Neural cell (in vitro differentiated cells): ENCODE measurements at regions not wholly inside any gene's neighbourhood (a gene's known extent, or its start where the extent isn't known, plus 50 kb on each side); places are given as distances from the start of the nearest gene placed in this dataset.
A peak's percentile ranks its signal among the peaks of the same experiment; 100 is the strongest.

Experiments used
- H2AFZ ChIP-seq: fragments of 200-600, 300-800 bp; sonication (generic), shearing (Covaris generic); 2 replicates; pipeline ENCODE4 v1.6.0; 2014; ENCODE audit warnings: low read depth, mild to moderate bottlenecking, antibody characterized with exemption, low read length, moderate library complexity
- H3F3A ChIP-seq: fragments of 200-600 bp; shearing (Covaris generic); 2 replicates; pipeline ENCODE4 v1.6.1; 2016; ENCODE audit warnings: mild to moderate bottlenecking, moderate library complexity, mixed read lengths, antibody characterized with exemption, low read length; ENCODE audit not compliant: insufficient read depth, poor library complexity, severe bottlenecking
- H3K27ac ChIP-seq: fragments of 200-600, 300-800 bp; sonication (generic), shearing (Covaris generic); 2 replicates; pipeline ENCODE4 v1.5.1; 2014; ENCODE audit warnings: mild to moderate bottlenecking, low read length, moderate library complexity
- H3K27me3 ChIP-seq: fragments of 300-800, 200-600 bp; sonication (generic), shearing (Covaris generic); 2 replicates; pipeline ENCODE4 v1.6.0; 2014; ENCODE audit warnings: mild to moderate bottlenecking, low read depth, low read length, moderate library complexity; ENCODE audit not compliant: insufficient read depth
- H3K36me3 ChIP-seq: fragments of 300-800, 200-600 bp; sonication (generic), shearing (Covaris generic); 2 replicates; pipeline ENCODE4 v1.5.1; 2014; ENCODE audit warnings: mild to moderate bottlenecking, antibody characterized with exemption, low read length, moderate library complexity; ENCODE audit not compliant: insufficient read depth
- H3K4me2 ChIP-seq: fragments of 300-800, 200-600 bp; sonication (generic), shearing (Covaris generic); 2 replicates; pipeline ENCODE4 v1.6.0; 2014; ENCODE audit warnings: mild to moderate bottlenecking, low read length
- H3K4me3 ChIP-seq: fragments of 300-800, 200-600 bp; sonication (generic), shearing (Covaris generic); 2 replicates; pipeline ENCODE4 v1.5.1; 2014; ENCODE audit warnings: mild to moderate bottlenecking, low read length, moderate library complexity
- H3K79me2 ChIP-seq: fragments of 200-600 bp; shearing (Covaris generic); replicated peaks from 2 replicates; pipeline ENCODE4 v1.6.0; 2014; ENCODE audit warnings: mild to moderate bottlenecking, low read length, moderate library complexity; ENCODE audit not compliant: insufficient read depth
- H3K9ac ChIP-seq: fragments of 300-800, 200-600 bp; sonication (generic), shearing (Covaris generic); 2 replicates; pipeline ENCODE4 v1.6.1; 2016; ENCODE audit warnings: mild to moderate bottlenecking, low read length, mixed read lengths
- H3K9me2 ChIP-seq: fragments of 200-600 bp; shearing (Covaris generic); 2 replicates; pipeline ENCODE4 v1.6.1; 2016; ENCODE audit warnings: mild to moderate bottlenecking, low read length, mixed read lengths; ENCODE audit not compliant: insufficient read depth
- H3K9me3 ChIP-seq: fragments of 200-600, 300-800 bp; sonication (generic), shearing (Covaris generic); 2 replicates; pipeline ENCODE4 v1.6.1; 2016; ENCODE audit warnings: mild to moderate bottlenecking, mixed run types, low read length, moderate library complexity, mixed read lengths
- H4K20me1 ChIP-seq: fragments of 200-600 bp; shearing (Covaris generic); 2 replicates; pipeline ENCODE4 v1.6.1; 2016; ENCODE audit warnings: mild to moderate bottlenecking, mixed run types; ENCODE audit not compliant: insufficient read depth
- EP300 ChIP-seq: fragments of 450-650 bp; conservative IDR thresholded peaks from 2 replicates; pipeline ENCODE4 v1.6.1; 2014; ENCODE audit warnings: antibody characterized with exemption, mild to moderate bottlenecking, moderate library complexity; ENCODE audit not compliant: poor library complexity, severe bottlenecking
- EZH2 ChIP-seq: fragments of 200-600, 300-800 bp; shearing (Covaris generic), sonication (generic); IDR thresholded peaks from 2 replicates; pipeline ENCODE4 v1.6.1; 2014; ENCODE audit warnings: antibody characterized with exemption, low read length, borderline replicate concordance, mild to moderate bottlenecking; ENCODE audit not compliant: insufficient read depth, poor library complexity, severe bottlenecking
- MXI1 ChIP-seq: fragments of 450-650 bp; conservative IDR thresholded peaks from 2 replicates; pipeline ENCODE4 v1.6.1; 2014; ENCODE audit warnings: antibody characterized with exemption, mild to moderate bottlenecking; ENCODE audit not compliant: poor library complexity, severe bottlenecking
- POLR2AphosphoS5 ChIP-seq: IDR thresholded peaks from 2 replicates; pipeline ENCODE4 v1.6.1; 2012
- RAD21 ChIP-seq: fragments of 450-650 bp; conservative IDR thresholded peaks from 2 replicates; pipeline ENCODE4 v1.6.1; 2014; ENCODE audit warnings: antibody characterized with exemption, mild to moderate bottlenecking, moderate library complexity
- SMC3 ChIP-seq: fragments of 450-650 bp; conservative IDR thresholded peaks from 2 replicates; pipeline ENCODE4 v1.6.1; 2014; ENCODE audit warnings: antibody characterized with exemption, mild to moderate bottlenecking, moderate library complexity; ENCODE audit not compliant: poor library complexity
- TAF1 ChIP-seq: IDR thresholded peaks from 2 replicates; pipeline ENCODE4 v1.6.1; 2012; ENCODE audit warnings: low read depth
- TF ChIP-seq, protein P1 (sequence below): IDR thresholded peaks from 2 replicates; pipeline ENCODE4 v1.6.1; 2012; ENCODE audit warnings: borderline replicate concordance
- TF ChIP-seq, protein P2 (sequence below): fragments of 450-650 bp; IDR thresholded peaks from 2 replicates; pipeline ENCODE4 v1.5.1; 2014; ENCODE audit warnings: antibody characterized with exemption, mild to moderate bottlenecking, moderate library complexity; ENCODE audit not compliant: poor library complexity, severe bottlenecking

GRCh38 chr4:27082776-27083175, 222.1 kb downstream of the STIM2 start:
- Histone ChIP-seq H3K4me3 (no peak overlapping the region), H2AFZ (no peak overlapping the region), H3K79me2 (no peaks in the 10 kb centered on the region), H3K36me3 (no peaks in the 10 kb centered on the region), H4K20me1 (no peaks in the 10 kb centered on the region), H3F3A (no peaks in the 10 kb centered on the region), H3K4me2 (no peak overlapping the region), H3K9me3 (no peaks in the 10 kb centered on the region), H3K27ac (no peak overlapping the region), H3K27me3 (no peaks in the 10 kb centered on the region), H3K9me2 (no peaks in the 10 kb centered on the region), H3K9ac (no peak overlapping the region)
- TF ChIP-seq, protein P1, sequence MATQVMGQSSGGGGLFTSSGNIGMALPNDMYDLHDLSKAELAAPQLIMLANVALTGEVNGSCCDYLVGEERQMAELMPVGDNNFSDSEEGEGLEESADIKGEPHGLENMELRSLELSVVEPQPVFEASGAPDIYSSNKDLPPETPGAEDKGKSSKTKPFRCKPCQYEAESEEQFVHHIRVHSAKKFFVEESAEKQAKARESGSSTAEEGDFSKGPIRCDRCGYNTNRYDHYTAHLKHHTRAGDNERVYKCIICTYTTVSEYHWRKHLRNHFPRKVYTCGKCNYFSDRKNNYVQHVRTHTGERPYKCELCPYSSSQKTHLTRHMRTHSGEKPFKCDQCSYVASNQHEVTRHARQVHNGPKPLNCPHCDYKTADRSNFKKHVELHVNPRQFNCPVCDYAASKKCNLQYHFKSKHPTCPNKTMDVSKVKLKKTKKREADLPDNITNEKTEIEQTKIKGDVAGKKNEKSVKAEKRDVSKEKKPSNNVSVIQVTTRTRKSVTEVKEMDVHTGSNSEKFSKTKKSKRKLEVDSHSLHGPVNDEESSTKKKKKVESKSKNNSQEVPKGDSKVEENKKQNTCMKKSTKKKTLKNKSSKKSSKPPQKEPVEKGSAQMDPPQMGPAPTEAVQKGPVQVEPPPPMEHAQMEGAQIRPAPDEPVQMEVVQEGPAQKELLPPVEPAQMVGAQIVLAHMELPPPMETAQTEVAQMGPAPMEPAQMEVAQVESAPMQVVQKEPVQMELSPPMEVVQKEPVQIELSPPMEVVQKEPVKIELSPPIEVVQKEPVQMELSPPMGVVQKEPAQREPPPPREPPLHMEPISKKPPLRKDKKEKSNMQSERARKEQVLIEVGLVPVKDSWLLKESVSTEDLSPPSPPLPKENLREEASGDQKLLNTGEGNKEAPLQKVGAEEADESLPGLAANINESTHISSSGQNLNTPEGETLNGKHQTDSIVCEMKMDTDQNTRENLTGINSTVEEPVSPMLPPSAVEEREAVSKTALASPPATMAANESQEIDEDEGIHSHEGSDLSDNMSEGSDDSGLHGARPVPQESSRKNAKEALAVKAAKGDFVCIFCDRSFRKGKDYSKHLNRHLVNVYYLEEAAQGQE = no peak
- TF ChIP-seq RAD21 = no peak
- TF ChIP-seq TAF1 = no peak
- no peak for TF ChIP-seq EZH2
- TF ChIP-seq MXI1 = no peak
- TF ChIP-seq, protein P2, sequence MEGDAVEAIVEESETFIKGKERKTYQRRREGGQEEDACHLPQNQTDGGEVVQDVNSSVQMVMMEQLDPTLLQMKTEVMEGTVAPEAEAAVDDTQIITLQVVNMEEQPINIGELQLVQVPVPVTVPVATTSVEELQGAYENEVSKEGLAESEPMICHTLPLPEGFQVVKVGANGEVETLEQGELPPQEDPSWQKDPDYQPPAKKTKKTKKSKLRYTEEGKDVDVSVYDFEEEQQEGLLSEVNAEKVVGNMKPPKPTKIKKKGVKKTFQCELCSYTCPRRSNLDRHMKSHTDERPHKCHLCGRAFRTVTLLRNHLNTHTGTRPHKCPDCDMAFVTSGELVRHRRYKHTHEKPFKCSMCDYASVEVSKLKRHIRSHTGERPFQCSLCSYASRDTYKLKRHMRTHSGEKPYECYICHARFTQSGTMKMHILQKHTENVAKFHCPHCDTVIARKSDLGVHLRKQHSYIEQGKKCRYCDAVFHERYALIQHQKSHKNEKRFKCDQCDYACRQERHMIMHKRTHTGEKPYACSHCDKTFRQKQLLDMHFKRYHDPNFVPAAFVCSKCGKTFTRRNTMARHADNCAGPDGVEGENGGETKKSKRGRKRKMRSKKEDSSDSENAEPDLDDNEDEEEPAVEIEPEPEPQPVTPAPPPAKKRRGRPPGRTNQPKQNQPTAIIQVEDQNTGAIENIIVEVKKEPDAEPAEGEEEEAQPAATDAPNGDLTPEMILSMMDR = no peak
- TF ChIP-seq POLR2AphosphoS5 = no peak
- no peak for TF ChIP-seq EP300
- TF ChIP-seq SMC3 = no peak

- Histone ChIP-seq H4K20me1 (no peaks in the 10 kb centered on the region), H3K27me3 (no peaks in the 10 kb centered on the region), H2AFZ (peak overlapping the region; percentile 51), H3K9me2 (no peaks in the 10 kb centered on the region), H3K27ac (peak overlapping the region; percentile 60), H3K9me3 (no peaks in the 10 kb centered on the region), H3K4me3 (peak overlapping the region; percentile 66), H3K4me2 (peak overlapping the region; percentile 76), H3F3A (no peaks in the 10 kb centered on the region), H3K9ac (peak overlapping the region; percentile 58), H3K36me3 (no peaks in the 10 kb centered on the region), H3K79me2 (no peaks in the 10 kb centered on the region)
- TF ChIP-seq SMC3 (peak; percentile 42), TAF1 (no peak), RAD21 (peak; percentile 60), POLR2AphosphoS5 (peak; percentile 46), EZH2 (no peak), EP300 (no peak), MXI1 (peak; percentile 29)
- TF ChIP-seq, protein P1 = peak; percentile 82
- TF ChIP-seq, protein P2 = peak; percentile 66
Observed at GRCh38 chr4:27084685-27085361, 224.2 kb downstream of the STIM2 start.
